Hematopoietic multipotent progenitor cell treated with erythropoietin and hydrocortisone succinate and interleukin-3 and kit ligand, for 6 days (in vitro differentiated cells): ENCODE measurements at regions not wholly inside any gene's neighbourhood (a gene's known extent, or its start where the extent isn't known, plus 50 kb on each side); places are given as distances from the start of the nearest gene placed in this dataset.
"Not testable (repeated sequence)": the region's sequence is repeated elsewhere in the genome, so short reads cannot be mapped to it uniquely, and the experiment has no call there.

Experiments
- DNase-seq: peaks from one replicate; pipeline ENCODE4 v3.0.0-alpha.2; 2015

GRCh38 chr3:26193558-26193957 lies 403.7 kb downstream of the OXSM start:
- no peak for DNase-seq

GRCh38 chr3:26196781-26197180 lies 406.9 kb downstream of the OXSM start:
- DNase-seq, result no peak

- DNase-seq, result no peak
These were observed 408.7 kb downstream of the OXSM start for GRCh38 chr3:26198609-26199008.

GRCh38 chr3:26202169-26202568 lies 412.3 kb downstream of the OXSM start:
- DNase-seq, result no peak

- no peak for DNase-seq
These were observed 415.6 kb downstream of the OXSM start for GRCh38 chr3:26205475-26205874.

GRCh38 chr3:26208201-26208600 lies 414.4 kb upstream of the LRRC3B start:
- DNase-seq, result no peak

GRCh38 chr3:26229801-26230200 lies 392.8 kb upstream of the LRRC3B start:
- no peak for DNase-seq

- no peak for DNase-seq
These were observed 389.2 kb upstream of the LRRC3B start for GRCh38 chr3:26233374-26233773.

- DNase-seq, result no peak
These were observed 386.0 kb upstream of the LRRC3B start for GRCh38 chr3:26236531-26236930.

- DNase-seq, result no peak
These were observed 385.4 kb upstream of the LRRC3B start for GRCh38 chr3:26237036-26237682.

GRCh38 chr3:26244586-26244985 lies 378.0 kb upstream of the LRRC3B start:
- not testable (repeated sequence) for DNase-seq

GRCh38 chr3:26245236-26245635 lies 377.3 kb upstream of the LRRC3B start:
- no peak for DNase-seq

- no peak for DNase-seq
These were observed 375.7 kb upstream of the LRRC3B start for GRCh38 chr3:26246901-26247300.

GRCh38 chr3:26247712-26248111 lies 374.9 kb upstream of the LRRC3B start:
- DNase-seq, result no peak

- no peak for DNase-seq
These were observed 370.6 kb upstream of the LRRC3B start for GRCh38 chr3:26252001-26252400.

- DNase-seq, result no peak
These were observed 366.3 kb upstream of the LRRC3B start for GRCh38 chr3:26256224-26256623.

GRCh38 chr3:26259176-26259575 lies 363.4 kb upstream of the LRRC3B start:
- DNase-seq, result no peak

GRCh38 chr3:26260139-26260538 lies 362.4 kb upstream of the LRRC3B start:
- DNase-seq, result no peak

GRCh38 chr3:26264708-26265107 lies 357.9 kb upstream of the LRRC3B start:
- no peak for DNase-seq

- no peak for DNase-seq
These were observed 350.7 kb upstream of the LRRC3B start for GRCh38 chr3:26271848-26272247.

GRCh38 chr3:26273196-26273595 lies 349.4 kb upstream of the LRRC3B start:
- no peak for DNase-seq

- DNase-seq, result no peak
These were observed 343.5 kb upstream of the LRRC3B start for GRCh38 chr3:26279091-26279490.

- no peak for DNase-seq
These were observed 342.1 kb upstream of the LRRC3B start for GRCh38 chr3:26280517-26280916.

- no peak for DNase-seq
These were observed 341.1 kb upstream of the LRRC3B start for GRCh38 chr3:26281284-26281985.

- not testable (repeated sequence) for DNase-seq
These were observed 338.1 kb upstream of the LRRC3B start for GRCh38 chr3:26284503-26284902.
